GM12878 (cell line): ENCODE measurements at regions not wholly inside any gene's neighbourhood (a gene's known extent, or its start where the extent isn't known, plus 50 kb on each side); places are given as distances from the start of the nearest gene placed in this dataset.

Experiments used
- ATAC-seq: fragments of 200-7000 bp; cut with Tn5 transposase; 3 replicates; pipeline ENCODE4 v1.9.1; 2020; ENCODE audit warnings: mild to moderate bottlenecking, moderate library complexity
- BruUV-seq: library from RNA; stranded (reverse); fragments of 400-500 nt; replicated peaks from 2 replicates; lab custom pipeline; 2021; lab: Mats Ljungman, UMichigan
- CTCF ChIA-PET: fragments of 300-600 bp; sonication (Branson Sonifier 250); formaldehyde crosslinking; extraction: SDS; loops from one replicate; lab custom pipeline; 2021; ENCODE audit warnings: inconsistent platforms; lab: Yijun Ruan, JAX
- POLR2A ChIA-PET: fragments of 350-600 bp; formaldehyde crosslinking; extraction: SDS; loops from one replicate; lab custom pipeline; 2021; ENCODE audit warnings: inconsistent platforms; lab: Charles Lee
- RAD21 ChIA-PET: fragments of 300-600 bp; sonication (Branson Sonifier 250); formaldehyde crosslinking; loops from one replicate; lab custom pipeline; 2023; ENCODE audit warnings: antibody characterized with exemption; ENCODE audit not compliant: unreplicated experiment; lab: Charles Lee
- SMC1A ChIA-PET: fragments of 300-600 bp; sonication (Branson Sonifier 250); formaldehyde crosslinking; loops from one replicate; lab custom pipeline; 2023; ENCODE audit not compliant: unreplicated experiment, uncharacterized antibody; lab: Charles Lee
- DNase-seq: peaks from one replicate; pipeline ENCODE4 v3.0.0-alpha.2; 2011; ENCODE audit warnings: low read depth, low spot score
- FAIRE-seq: peaks from 3 replicates; lab custom pipeline; 2011; peaks lifted over from hg19 to GRCh38; lab: Jason Lieb, UNC
- H2AFZ ChIP-seq: 2 replicates; pipeline ENCODE4 v1.6.0; 2011; ENCODE audit warnings: low read depth, low read length, control low read depth; ENCODE audit not compliant: control insufficient read depth
- H3K27ac ChIP-seq: 2 replicates; pipeline ENCODE4 v1.5.1; 2011; ENCODE audit warnings: control low read depth; ENCODE audit not compliant: control insufficient read depth, insufficient read depth
- H3K27me3 ChIP-seq, 2 experiments: replicated peaks in 1 of 2; 2 replicates each; pipeline versions ENCODE4 v1.6.0 to v1.6.1; 2011; ENCODE audit warnings: low read length in 1 of 2; ENCODE audit not compliant: control insufficient read depth in 2 of 2, insufficient read depth in 2 of 2
- H3K36me3 ChIP-seq, 2 experiments: 2 replicates each; pipeline ENCODE4 v1.5.1; 2011; ENCODE audit warnings: low read length in 1 of 2; ENCODE audit not compliant: control insufficient read depth in 2 of 2, insufficient read depth in 2 of 2
- H3K4me1 ChIP-seq: 2 replicates; pipeline ENCODE4 v1.6.1; 2011; ENCODE audit warnings: mild to moderate bottlenecking, low read length, moderate library complexity, mixed read lengths; ENCODE audit not compliant: control insufficient read depth, insufficient read depth
- H3K4me2 ChIP-seq: 2 replicates; pipeline ENCODE4 v1.6.0; 2011; ENCODE audit warnings: control low read depth; ENCODE audit not compliant: control insufficient read depth, insufficient read depth
- H3K4me3 ChIP-seq: fragments of 200-600 bp; sonication (generic); 2 replicates; pipeline ENCODE4 v1.5.1; 2016
- H3K79me2 ChIP-seq: 2 replicates; pipeline ENCODE4 v1.6.0; 2011; ENCODE audit warnings: low read length; ENCODE audit not compliant: control insufficient read depth, insufficient read depth
- H3K9ac ChIP-seq: 2 replicates; pipeline ENCODE4 v1.8.0; 2011; ENCODE audit warnings: low read length, control low read depth, mixed read lengths; ENCODE audit not compliant: control insufficient read depth, insufficient read depth
- H3K9me3 ChIP-seq: replicated peaks from 3 replicates; pipeline ENCODE4 v1.5.1; 2011; ENCODE audit warnings: mild to moderate bottlenecking, low read length; ENCODE audit not compliant: control insufficient read depth, insufficient read depth
- H4K20me1 ChIP-seq: 2 replicates; pipeline ENCODE4 v1.6.0; 2011; ENCODE audit not compliant: control insufficient read depth, insufficient read depth
- BHLHE40 ChIP-seq, 2 experiments: fragments of 450-650 bp in 1 of 2; IDR thresholded peaks; 2 replicates each; pipeline ENCODE4 v1.6.1; 2011 to 2017; ENCODE audit warnings: low read depth in 2 of 2, borderline replicate concordance in 1 of 2, improper control_type of control experiment in 1 of 2, low read length in 1 of 2, mild to moderate bottlenecking in 1 of 2
- CHD1 ChIP-seq: IDR thresholded peaks from 2 replicates; pipeline ENCODE4 v1.6.1; 2012; ENCODE audit warnings: low read depth, low read length, improper control_type of control experiment
- CREB1 ChIP-seq: IDR thresholded peaks from 2 replicates; pipeline ENCODE4 v1.6.1; 2012; ENCODE audit warnings: low read depth, mild to moderate bottlenecking, inconsistent platforms
- NRF1 ChIP-seq: conservative IDR thresholded peaks from 2 replicates; pipeline ENCODE4 v1.6.1; 2011; ENCODE audit warnings: mild to moderate bottlenecking, low read depth, low read length, improper control_type of control experiment
- PAX5 ChIP-seq: IDR thresholded peaks from 2 replicates; pipeline ENCODE4 v1.6.1; 2011; ENCODE audit warnings: low read depth, low read length, borderline replicate concordance
- PAX8 ChIP-seq: fragments of 450-650 bp; IDR thresholded peaks from 2 replicates; pipeline ENCODE4 v1.6.1; 2017; ENCODE audit warnings: mild to moderate bottlenecking, moderate library complexity
- POLR2AphosphoS2 ChIP-seq: IDR thresholded peaks from 2 replicates; pipeline ENCODE4 v1.6.1; 2011; ENCODE audit warnings: low read depth, mild to moderate bottlenecking, low read length, improper control_type of control experiment, moderate library complexity
- TARDBP ChIP-seq: IDR thresholded peaks from 2 replicates; pipeline ENCODE4 v1.6.1; 2016; ENCODE audit warnings: borderline replicate concordance
- TCF7 ChIP-seq: IDR thresholded peaks from 2 replicates; pipeline ENCODE4 v1.6.1; 2014; ENCODE audit warnings: antibody characterized with exemption, borderline replicate concordance
- ZZZ3 ChIP-seq: IDR thresholded peaks from 2 replicates; pipeline ENCODE4 v1.6.1; 2011; ENCODE audit warnings: low read depth; ENCODE audit not compliant: control insufficient read depth, insufficient read length
- WGBS: methylation state at CpG from one replicate; pipeline ENCODE4 v1.1.6; 2016; ENCODE audit warnings: low lambda C conversion rate; ENCODE audit not compliant: insufficient replicate concordance, insufficient coverage; ENCODE audit errors: missing lambda C conversion rate; 5-methylcytosine and 5-hydroxymethylcytosine counted together
- in situ Hi-C: fragments of 300-500 bp; cut with MboI; formaldehyde crosslinking; loops from 9 replicates; pipeline ENCODE4 v1.14.3; 2018; ENCODE audit warnings: mixed read lengths
- intact Hi-C: fragments of 100-400 bp; cut with micrococcal nuclease; formaldehyde crosslinking; loops from one replicate; pipeline ENCODE4 v1.14.2; 2022; ENCODE audit not compliant: unreplicated experiment
- TF ChIP-seq, protein P1 (sequence below): fragments of 450-650 bp; IDR thresholded peaks from 2 replicates; pipeline ENCODE4 v1.6.1; 2014; ENCODE audit warnings: mild to moderate bottlenecking
- TF ChIP-seq, protein P2 (sequence below): fragments of 450-650 bp; IDR thresholded peaks from 2 replicates; pipeline ENCODE4 v1.6.1; 2017; ENCODE audit warnings: borderline replicate concordance
- TF ChIP-seq, protein P3 (sequence below): IDR thresholded peaks from 2 replicates; pipeline ENCODE4 v1.6.1; 2012; ENCODE audit warnings: improper control_type of control experiment, low read depth, low read length; ENCODE audit not compliant: insufficient replicate concordance
- TF ChIP-seq, protein P4 (sequence below): fragments of 450-650 bp; formaldehyde crosslinking; IDR thresholded peaks from 2 replicates; pipeline ENCODE4 v1.4.0; 2020; ENCODE audit warnings: mild to moderate bottlenecking, moderate library complexity

DNA sequence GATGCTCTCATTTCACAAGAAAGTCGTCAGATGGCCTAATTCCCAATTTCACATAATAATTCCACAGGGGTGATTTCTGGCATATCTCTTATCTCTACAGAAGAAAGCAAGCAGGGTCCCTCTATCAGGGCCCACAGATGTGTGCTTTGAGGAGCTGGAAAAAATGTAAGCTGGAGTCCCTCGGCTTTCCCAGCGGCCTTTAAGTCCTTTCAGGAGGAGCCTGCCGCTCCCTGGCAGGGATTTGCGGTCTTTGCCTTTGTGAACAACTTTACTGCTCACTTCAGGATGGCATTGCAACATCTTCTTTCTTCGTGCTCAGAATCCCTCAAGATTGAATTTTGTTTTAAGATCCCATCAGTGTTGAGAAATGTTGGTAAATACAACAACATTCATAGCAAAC, 83.0 kb downstream of the FZD10 start:
- no peak overlapping the region for H3K4me3 ChIP-seq
- H4K20me1 ChIP-seq, result no peaks in the 10 kb centered on the region
- no peaks in the 10 kb centered on the region for H3K27me3 ChIP-seq
- intact Hi-C loops (no loop called here), in situ Hi-C loops (no loop called here)
- no peaks in the 10 kb centered on the region for H3K79me2 ChIP-seq
- no peaks in the 10 kb centered on the region for H3K36me3 ChIP-seq
- 7% methylated on average over 6 of the region's 6 CpGs for WGBS
- ChIA-PET POLR2A (no interaction called here), SMC1A (interaction anchor here (0.6 kb wide), 1 partner anchor 237 kb away, joined by 3 read pairs; no protein-coding TSS in a partner anchor), CTCF (no interaction called here), RAD21 (no interaction called here)
- BruUV-seq, result no TSS peak
- FAIRE-seq (no peak), DNase-seq (no peak), ATAC-seq (no peak)
- no peaks in the 10 kb centered on the region; the same call in 2 of the 3 replicates for H3K9me3 ChIP-seq
- no peak overlapping the region for H3K27ac ChIP-seq
- no peak overlapping the region for H2AFZ ChIP-seq
- H3K4me1 ChIP-seq, result no peaks in the 10 kb centered on the region
- H3K9ac ChIP-seq, result no peak overlapping the region
- H3K4me2 ChIP-seq, result no peak overlapping the region
- no peak for TF ChIP-seq CREB1
- TF ChIP-seq PAX5, result no peak
- no peak for TF ChIP-seq POLR2AphosphoS2
- TF ChIP-seq TARDBP, result no peak
- TF ChIP-seq, protein P1, sequence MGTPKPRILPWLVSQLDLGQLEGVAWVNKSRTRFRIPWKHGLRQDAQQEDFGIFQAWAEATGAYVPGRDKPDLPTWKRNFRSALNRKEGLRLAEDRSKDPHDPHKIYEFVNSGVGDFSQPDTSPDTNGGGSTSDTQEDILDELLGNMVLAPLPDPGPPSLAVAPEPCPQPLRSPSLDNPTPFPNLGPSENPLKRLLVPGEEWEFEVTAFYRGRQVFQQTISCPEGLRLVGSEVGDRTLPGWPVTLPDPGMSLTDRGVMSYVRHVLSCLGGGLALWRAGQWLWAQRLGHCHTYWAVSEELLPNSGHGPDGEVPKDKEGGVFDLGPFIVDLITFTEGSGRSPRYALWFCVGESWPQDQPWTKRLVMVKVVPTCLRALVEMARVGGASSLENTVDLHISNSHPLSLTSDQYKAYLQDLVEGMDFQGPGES, result no peak
- TF ChIP-seq, protein P2, sequence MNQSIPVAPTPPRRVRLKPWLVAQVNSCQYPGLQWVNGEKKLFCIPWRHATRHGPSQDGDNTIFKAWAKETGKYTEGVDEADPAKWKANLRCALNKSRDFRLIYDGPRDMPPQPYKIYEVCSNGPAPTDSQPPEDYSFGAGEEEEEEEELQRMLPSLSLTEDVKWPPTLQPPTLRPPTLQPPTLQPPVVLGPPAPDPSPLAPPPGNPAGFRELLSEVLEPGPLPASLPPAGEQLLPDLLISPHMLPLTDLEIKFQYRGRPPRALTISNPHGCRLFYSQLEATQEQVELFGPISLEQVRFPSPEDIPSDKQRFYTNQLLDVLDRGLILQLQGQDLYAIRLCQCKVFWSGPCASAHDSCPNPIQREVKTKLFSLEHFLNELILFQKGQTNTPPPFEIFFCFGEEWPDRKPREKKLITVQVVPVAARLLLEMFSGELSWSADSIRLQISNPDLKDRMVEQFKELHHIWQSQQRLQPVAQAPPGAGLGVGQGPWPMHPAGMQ, result no peak
- TF ChIP-seq CHD1, result no peak
- TF ChIP-seq, protein P3, sequence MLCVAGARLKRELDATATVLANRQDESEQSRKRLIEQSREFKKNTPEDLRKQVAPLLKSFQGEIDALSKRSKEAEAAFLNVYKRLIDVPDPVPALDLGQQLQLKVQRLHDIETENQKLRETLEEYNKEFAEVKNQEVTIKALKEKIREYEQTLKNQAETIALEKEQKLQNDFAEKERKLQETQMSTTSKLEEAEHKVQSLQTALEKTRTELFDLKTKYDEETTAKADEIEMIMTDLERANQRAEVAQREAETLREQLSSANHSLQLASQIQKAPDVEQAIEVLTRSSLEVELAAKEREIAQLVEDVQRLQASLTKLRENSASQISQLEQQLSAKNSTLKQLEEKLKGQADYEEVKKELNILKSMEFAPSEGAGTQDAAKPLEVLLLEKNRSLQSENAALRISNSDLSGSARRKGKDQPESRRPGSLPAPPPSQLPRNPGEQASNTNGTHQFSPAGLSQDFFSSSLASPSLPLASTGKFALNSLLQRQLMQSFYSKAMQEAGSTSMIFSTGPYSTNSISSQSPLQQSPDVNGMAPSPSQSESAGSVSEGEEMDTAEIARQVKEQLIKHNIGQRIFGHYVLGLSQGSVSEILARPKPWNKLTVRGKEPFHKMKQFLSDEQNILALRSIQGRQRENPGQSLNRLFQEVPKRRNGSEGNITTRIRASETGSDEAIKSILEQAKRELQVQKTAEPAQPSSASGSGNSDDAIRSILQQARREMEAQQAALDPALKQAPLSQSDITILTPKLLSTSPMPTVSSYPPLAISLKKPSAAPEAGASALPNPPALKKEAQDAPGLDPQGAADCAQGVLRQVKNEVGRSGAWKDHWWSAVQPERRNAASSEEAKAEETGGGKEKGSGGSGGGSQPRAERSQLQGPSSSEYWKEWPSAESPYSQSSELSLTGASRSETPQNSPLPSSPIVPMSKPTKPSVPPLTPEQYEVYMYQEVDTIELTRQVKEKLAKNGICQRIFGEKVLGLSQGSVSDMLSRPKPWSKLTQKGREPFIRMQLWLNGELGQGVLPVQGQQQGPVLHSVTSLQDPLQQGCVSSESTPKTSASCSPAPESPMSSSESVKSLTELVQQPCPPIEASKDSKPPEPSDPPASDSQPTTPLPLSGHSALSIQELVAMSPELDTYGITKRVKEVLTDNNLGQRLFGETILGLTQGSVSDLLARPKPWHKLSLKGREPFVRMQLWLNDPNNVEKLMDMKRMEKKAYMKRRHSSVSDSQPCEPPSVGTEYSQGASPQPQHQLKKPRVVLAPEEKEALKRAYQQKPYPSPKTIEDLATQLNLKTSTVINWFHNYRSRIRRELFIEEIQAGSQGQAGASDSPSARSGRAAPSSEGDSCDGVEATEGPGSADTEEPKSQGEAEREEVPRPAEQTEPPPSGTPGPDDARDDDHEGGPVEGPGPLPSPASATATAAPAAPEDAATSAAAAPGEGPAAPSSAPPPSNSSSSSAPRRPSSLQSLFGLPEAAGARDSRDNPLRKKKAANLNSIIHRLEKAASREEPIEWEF, result no peak
- no peak for TF ChIP-seq NRF1
- no peak for TF ChIP-seq BHLHE40 (IDR thresholded peaks at IDR 0.05; ENCODE audit: borderline replicate concordance in 1 of 2, low read depth in 2 of 2, low read length in 1 of 2)
- TF ChIP-seq TCF7, result no peak
- TF ChIP-seq, protein P4, sequence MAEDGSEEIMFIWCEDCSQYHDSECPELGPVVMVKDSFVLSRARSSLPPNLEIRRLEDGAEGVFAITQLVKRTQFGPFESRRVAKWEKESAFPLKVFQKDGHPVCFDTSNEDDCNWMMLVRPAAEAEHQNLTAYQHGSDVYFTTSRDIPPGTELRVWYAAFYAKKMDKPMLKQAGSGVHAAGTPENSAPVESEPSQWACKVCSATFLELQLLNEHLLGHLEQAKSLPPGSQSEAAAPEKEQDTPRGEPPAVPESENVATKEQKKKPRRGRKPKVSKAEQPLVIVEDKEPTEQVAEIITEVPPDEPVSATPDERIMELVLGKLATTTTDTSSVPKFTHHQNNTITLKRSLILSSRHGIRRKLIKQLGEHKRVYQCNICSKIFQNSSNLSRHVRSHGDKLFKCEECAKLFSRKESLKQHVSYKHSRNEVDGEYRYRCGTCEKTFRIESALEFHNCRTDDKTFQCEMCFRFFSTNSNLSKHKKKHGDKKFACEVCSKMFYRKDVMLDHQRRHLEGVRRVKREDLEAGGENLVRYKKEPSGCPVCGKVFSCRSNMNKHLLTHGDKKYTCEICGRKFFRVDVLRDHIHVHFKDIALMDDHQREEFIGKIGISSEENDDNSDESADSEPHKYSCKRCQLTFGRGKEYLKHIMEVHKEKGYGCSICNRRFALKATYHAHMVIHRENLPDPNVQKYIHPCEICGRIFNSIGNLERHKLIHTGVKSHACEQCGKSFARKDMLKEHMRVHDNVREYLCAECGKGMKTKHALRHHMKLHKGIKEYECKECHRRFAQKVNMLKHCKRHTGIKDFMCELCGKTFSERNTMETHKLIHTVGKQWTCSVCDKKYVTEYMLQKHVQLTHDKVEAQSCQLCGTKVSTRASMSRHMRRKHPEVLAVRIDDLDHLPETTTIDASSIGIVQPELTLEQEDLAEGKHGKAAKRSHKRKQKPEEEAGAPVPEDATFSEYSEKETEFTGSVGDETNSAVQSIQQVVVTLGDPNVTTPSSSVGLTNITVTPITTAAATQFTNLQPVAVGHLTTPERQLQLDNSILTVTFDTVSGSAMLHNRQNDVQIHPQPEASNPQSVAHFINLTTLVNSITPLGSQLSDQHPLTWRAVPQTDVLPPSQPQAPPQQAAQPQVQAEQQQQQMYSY, result no peak
- no peak for TF ChIP-seq PAX8
- no peak for TF ChIP-seq ZZZ3
